Stimulated activated effector memory CD8-positive, alpha-beta T cell treated with anti-CD3 and anti-CD28 coated beads, Interleukin-12 subunit alpha, Interleukin-12 subunit beta, amount 100 ng/mL, for 72 hours (primary cell): ENCODE measurements at regions not wholly inside any gene's neighbourhood (a gene's known extent, or its start where the extent isn't known, plus 50 kb on each side); places are given as distances from the start of the nearest gene placed in this dataset.

Source experiments
- ATAC-seq: fragments of 150-1000 bp; cut with Tn5 transposase; 2 replicates; pipeline ENCODE4 v1.10.0; 2021
- DNase-seq, 2 donors: peaks; one replicate each; pipeline ENCODE4 v3.0.0; 2021 to 2022; ENCODE audit warnings: low spot score in 2 of 2
- H3K27ac Mint-ChIP-seq: one replicate; pipeline ENCODE4 v1.8.0; 2022; ENCODE audit warnings: mild to moderate bottlenecking, mixed read lengths
- H3K36me3 Mint-ChIP-seq: one replicate; pipeline ENCODE4 v1.8.0; 2022; ENCODE audit warnings: mild to moderate bottlenecking, mixed read lengths
- H3K4me1 Mint-ChIP-seq: one replicate; pipeline ENCODE4 v1.8.0; 2022; ENCODE audit warnings: mixed read lengths
- H3K4me3 Mint-ChIP-seq: one replicate; pipeline ENCODE4 v1.8.0; 2022; ENCODE audit warnings: mild to moderate bottlenecking, mixed read lengths
- H3K9me3 Mint-ChIP-seq: one replicate; pipeline ENCODE4 v1.8.0; 2022; ENCODE audit warnings: mixed read lengths

- no peaks in the 10 kb centered on the region for H3K4me1 Mint-ChIP-seq
Measured at GRCh38 chr11:26032241-26032640, 299.7 kb upstream of the ANO3 start.

GRCh38 chr11:26035696-26036095, 296.2 kb upstream of the ANO3 start:
- H3K9me3 Mint-ChIP-seq = peaks cover 10% of the 10 kb centered on the region
- no peaks in the 10 kb centered on the region for H3K4me1 Mint-ChIP-seq
- no peak overlapping the region for H3K4me3 Mint-ChIP-seq
- H3K27ac Mint-ChIP-seq = no peak overlapping the region
- no peak for DNase-seq
- no peaks in the 10 kb centered on the region for H3K36me3 Mint-ChIP-seq
- ATAC-seq = no peak

More at GRCh38 chr11:26032241-26032640, 299.7 kb upstream of the ANO3 start:
- no peak for ATAC-seq
- Mint-ChIP-seq H3K27ac (no peak overlapping the region), H3K9me3 (peaks cover 14% of the 10 kb centered on the region), H3K4me3 (no peak overlapping the region), H3K36me3 (no peaks in the 10 kb centered on the region)
- no peak for DNase-seq

GRCh38 chr11:26037716-26038115, 294.2 kb upstream of the ANO3 start:
- H3K4me1 Mint-ChIP-seq = no peaks in the 10 kb centered on the region
- DNase-seq (no peak), ATAC-seq (no peak)
- H3K27ac Mint-ChIP-seq = no peak overlapping the region
- no peaks in the 10 kb centered on the region for H3K36me3 Mint-ChIP-seq
- no peak overlapping the region for H3K4me3 Mint-ChIP-seq
- H3K9me3 Mint-ChIP-seq = peaks cover 10% of the 10 kb centered on the region

- Mint-ChIP-seq H3K9me3 (peaks cover 2% of the 10 kb centered on the region), H3K4me1 (no peaks in the 10 kb centered on the region), H3K4me3 (no peak overlapping the region), H3K27ac (no peak overlapping the region), H3K36me3 (no peaks in the 10 kb centered on the region)
- no peak for DNase-seq
- ATAC-seq = no peak
Measured at GRCh38 chr11:26040339-26040738, 291.6 kb upstream of the ANO3 start.

GRCh38 chr11:26042113-26042512, 289.8 kb upstream of the ANO3 start:
- H3K4me3 Mint-ChIP-seq = no peak overlapping the region
- no peaks in the 10 kb centered on the region for H3K36me3 Mint-ChIP-seq
- H3K27ac Mint-ChIP-seq = no peak overlapping the region
- peaks cover 2% of the 10 kb centered on the region for H3K9me3 Mint-ChIP-seq
- peak; percentile 11 for ATAC-seq
- no peaks in the 10 kb centered on the region for H3K4me1 Mint-ChIP-seq
- DNase-seq = no peak

- peaks cover under 1% of the 10 kb centered on the region for H3K9me3 Mint-ChIP-seq
- no peaks in the 10 kb centered on the region for H3K4me1 Mint-ChIP-seq
- H3K36me3 Mint-ChIP-seq = no peaks in the 10 kb centered on the region
- H3K27ac Mint-ChIP-seq = no peak overlapping the region
- DNase-seq (no peak), ATAC-seq (no peak)
- no peak overlapping the region for H3K4me3 Mint-ChIP-seq
Measured at GRCh38 chr11:26043665-26044064, 288.3 kb upstream of the ANO3 start.

- Mint-ChIP-seq H3K36me3 (no peaks in the 10 kb centered on the region), H3K4me1 (no peaks in the 10 kb centered on the region)
- no peak for ATAC-seq
Measured at GRCh38 chr11:26044389-26044788, 287.5 kb upstream of the ANO3 start.

GRCh38 chr11:26045082-26045481, 286.8 kb upstream of the ANO3 start:
- H3K4me1 Mint-ChIP-seq = no peaks in the 10 kb centered on the region
- H3K9me3 Mint-ChIP-seq = peaks cover 9% of the 10 kb centered on the region
- H3K27ac Mint-ChIP-seq = no peak overlapping the region
- DNase-seq (no peak), ATAC-seq (no peak)
- no peak overlapping the region for H3K4me3 Mint-ChIP-seq
- no peaks in the 10 kb centered on the region for H3K36me3 Mint-ChIP-seq

More at GRCh38 chr11:26044389-26044788, 287.5 kb upstream of the ANO3 start:
- Mint-ChIP-seq H3K4me3 (no peak overlapping the region), H3K27ac (no peak overlapping the region), H3K9me3 (peaks cover 8% of the 10 kb centered on the region)
- DNase-seq = no peak

GRCh38 chr11:26048271-26048670, 283.7 kb upstream of the ANO3 start:
- Mint-ChIP-seq H3K36me3 (no peaks in the 10 kb centered on the region), H3K27ac (no peak overlapping the region), H3K4me1 (no peaks in the 10 kb centered on the region), H3K4me3 (no peak overlapping the region), H3K9me3 (peaks cover 12% of the 10 kb centered on the region)
- DNase-seq (no peak), ATAC-seq (no peak)

- DNase-seq (no peak), ATAC-seq (no peak)
- no peaks in the 10 kb centered on the region for H3K36me3 Mint-ChIP-seq
- H3K4me1 Mint-ChIP-seq = no peaks in the 10 kb centered on the region
- H3K9me3 Mint-ChIP-seq = peaks cover 14% of the 10 kb centered on the region
- H3K27ac Mint-ChIP-seq = no peak overlapping the region
- H3K4me3 Mint-ChIP-seq = no peak overlapping the region
Measured at GRCh38 chr11:26053966-26054365, 278.0 kb upstream of the ANO3 start.

- Mint-ChIP-seq H3K4me1 (no peaks in the 10 kb centered on the region), H3K27ac (no peak overlapping the region), H3K36me3 (no peaks in the 10 kb centered on the region), H3K4me3 (no peak overlapping the region), H3K9me3 (peaks cover 21% of the 10 kb centered on the region)
- DNase-seq = no peak
- no peak for ATAC-seq
Measured at GRCh38 chr11:26062660-26063059, 269.3 kb upstream of the ANO3 start.

GRCh38 chr11:26063915-26064314, 268.0 kb upstream of the ANO3 start:
- no peak for DNase-seq
- peaks cover 23% of the 10 kb centered on the region for H3K9me3 Mint-ChIP-seq
- H3K4me1 Mint-ChIP-seq = no peaks in the 10 kb centered on the region
- no peak overlapping the region for H3K27ac Mint-ChIP-seq
- H3K36me3 Mint-ChIP-seq = no peaks in the 10 kb centered on the region
- no peak for ATAC-seq
- H3K4me3 Mint-ChIP-seq = no peak overlapping the region

- ATAC-seq (no peak), DNase-seq (no peak)
- H3K4me3 Mint-ChIP-seq = no peak overlapping the region
- H3K9me3 Mint-ChIP-seq = peaks cover 21% of the 10 kb centered on the region
- H3K4me1 Mint-ChIP-seq = no peaks in the 10 kb centered on the region
- H3K36me3 Mint-ChIP-seq = no peaks in the 10 kb centered on the region
- no peak overlapping the region for H3K27ac Mint-ChIP-seq
Measured at GRCh38 chr11:26065944-26066343, 266.0 kb upstream of the ANO3 start.

GRCh38 chr11:26070714-26071380, 261.1 kb upstream of the ANO3 start:
- Mint-ChIP-seq H3K27ac (no peak overlapping the region), H3K9me3 (peaks cover 22% of the 10 kb centered on the region)

GRCh38 chr11:26072614-26073153, 259.2 kb upstream of the ANO3 start:
- Mint-ChIP-seq H3K9me3 (peaks cover 23% of the 10 kb centered on the region), H3K36me3 (no peaks in the 10 kb centered on the region), H3K27ac (no peak overlapping the region), H3K4me3 (no peak overlapping the region), H3K4me1 (no peaks in the 10 kb centered on the region)
- ATAC-seq (no peak), DNase-seq (no peak)

More at GRCh38 chr11:26070714-26071380, 261.1 kb upstream of the ANO3 start:
- DNase-seq (no peak), ATAC-seq (no peak)
- H3K4me3 Mint-ChIP-seq = no peak overlapping the region
- H3K36me3 Mint-ChIP-seq = no peaks in the 10 kb centered on the region
- no peaks in the 10 kb centered on the region for H3K4me1 Mint-ChIP-seq

- peaks cover 18% of the 10 kb centered on the region for H3K9me3 Mint-ChIP-seq
- H3K4me1 Mint-ChIP-seq = no peaks in the 10 kb centered on the region
- no peak overlapping the region for H3K27ac Mint-ChIP-seq
- no peak for ATAC-seq
- H3K36me3 Mint-ChIP-seq = no peaks in the 10 kb centered on the region
- DNase-seq = no peak
- no peak overlapping the region for H3K4me3 Mint-ChIP-seq
Measured at GRCh38 chr11:26073646-26074045, 258.3 kb upstream of the ANO3 start.
